ENCODE measurements at regions not wholly inside any gene's neighbourhood (a gene's known extent, or its start where the extent isn't known, plus 50 kb on each side); places are given as distances from the start of the nearest gene placed in this dataset.

GRCh38 chr2:64730551-64731262 is 77.0 kb upstream of the SERTAD2 start:
- H2BK5ac ChIP-seq (ENCODE audit: low read depth, low read length): no peak overlapping the region
- H2BK20ac ChIP-seq (ENCODE audit: low read length): no peak overlapping the region
- DNase-seq (ENCODE audit: low read depth in 1 of 2, low spot score in 2 of 2) (no peak), FAIRE-seq (no peak)
- no peak overlapping the region for H2BK12ac ChIP-seq (ENCODE audit: low read depth, low read length)
- H3K23me2 ChIP-seq (ENCODE audit: low read depth, low read length): no peaks in the 10 kb centered on the region
- H3K9ac ChIP-seq (replicated peaks in 1 of 4; ENCODE audit: extremely low read depth in 1 of 4, low read depth in 3 of 4, low read length in 3 of 4): no peak overlapping the region
- no peak overlapping the region for H3K56ac ChIP-seq (replicated peaks; ENCODE audit: insufficient read length, low read depth, low read length)
- 85% methylated on average over 9 of the region's 9 CpGs; no CpG with 5 or more reads in 1 of the 2 experiments for WGBS, 2 experiments (ENCODE audit: extremely low coverage in 1 of 2, insufficient coverage in 1 of 2, insufficient read length in 1 of 2, insufficient replicate concordance in 2 of 2, low coverage in 1 of 2, low lambda C conversion rate in 2 of 2, missing lambda C conversion rate in 1 of 2)
- H4K20me1 ChIP-seq (replicated peaks in 1 of 2; ENCODE audit: control insufficient read depth in 1 of 2, insufficient read depth in 2 of 2, low read length in 2 of 2): no peaks in the 10 kb centered on the region
- ChIA-PET POLR2A (ENCODE audit: partially characterized antibody) (no interaction called here), CTCF (ENCODE audit: partially characterized antibody) (interaction anchor here (1.1 kb wide), 1 partner anchor 9 kb away, joined by 3 read pairs; no protein-coding TSS in a partner anchor)
- H4K5ac ChIP-seq (ENCODE audit: insufficient read length, low read depth, low read length): no peak overlapping the region
- no peak overlapping the region for H3K18ac ChIP-seq (ENCODE audit: extremely low read depth, low read length)
- no peak overlapping the region for H4K8ac ChIP-seq (ENCODE audit: extremely low read depth, insufficient read depth, low read length)
- no peak overlapping the region for H2BK15ac ChIP-seq (ENCODE audit: low read length)
- H3K27ac ChIP-seq (ENCODE audit: low read depth, low read length): no peak overlapping the region
- no peaks in the 10 kb centered on the region for H3K79me2 ChIP-seq (ENCODE audit: control insufficient read depth in 1 of 2, insufficient read depth in 2 of 2, low read length in 2 of 2)
- no peak overlapping the region for H3K14ac ChIP-seq (ENCODE audit: insufficient read length)
- no peaks in the 10 kb centered on the region for H3K9me3 ChIP-seq (ENCODE audit: insufficient read depth in 2 of 2, low read depth in 1 of 2, low read length in 1 of 2)
- H3K36me3 ChIP-seq (ENCODE audit: control insufficient read depth in 2 of 4, insufficient read depth in 4 of 4, low read length in 3 of 4): no peaks in the 10 kb centered on the region; a peak in 1 of 8 replicates
- no peak overlapping the region for H2AK5ac ChIP-seq (ENCODE audit: low read depth, low read length)
- H3K4me1 ChIP-seq (replicated peaks in 1 of 4; ENCODE audit: control insufficient read depth in 3 of 4, insufficient read depth in 4 of 4, low read length in 3 of 4): peaks cover 0 to 8% (median 2%) of the 10 kb centered on the region in 4 experiments; a peak in 4 of 7 replicates
- H4K91ac ChIP-seq (replicated peaks; ENCODE audit: insufficient read length, low read length): no peak overlapping the region
- H3K27me3 ChIP-seq (replicated peaks in 1 of 4; ENCODE audit: control insufficient read depth in 3 of 4, extremely low read depth in 1 of 4, insufficient read depth in 3 of 4, low read length in 3 of 4): no peaks in the 10 kb centered on the region
- H3K4me2 ChIP-seq (ENCODE audit: insufficient read depth in 1 of 2, low read depth in 2 of 2, low read length in 2 of 2): no peak overlapping the region
- H2AFZ ChIP-seq (ENCODE audit: low read length): no peak overlapping the region; the same call in 1 of the 2 replicates
- no peak overlapping the region for H3K23ac ChIP-seq (ENCODE audit: insufficient read length)
- H3K4me3 ChIP-seq (ENCODE audit: extremely low read depth in 1 of 4, insufficient read depth in 2 of 4, low read depth in 3 of 4, low read length in 4 of 4): no peak overlapping the region
- H3K4ac ChIP-seq (replicated peaks; ENCODE audit: insufficient read length, low read depth, low read length): no peak overlapping the region
- H3K79me1 ChIP-seq (ENCODE audit: low read depth, low read length): no peaks in the 10 kb centered on the region
- H2BK120ac ChIP-seq (replicated peaks; ENCODE audit: low read depth, low read length): no peak overlapping the region
- TF ChIP-seq RNF2 (IDR thresholded peaks at IDR 0.05; ENCODE audit: borderline replicate concordance, low read depth, low read length, missing control alignments, poor library complexity, severe bottlenecking) (no peak), MAFK (IDR thresholded peaks at IDR 0.05; ENCODE audit: low read depth, low read length) (no peak), HDAC2 (IDR thresholded peaks at IDR 0.05; ENCODE audit: borderline replicate concordance in 1 of 2, low read depth in 2 of 2, low read length in 2 of 2) (no peak), JUN (IDR thresholded peaks at IDR 0.05; ENCODE audit: low read depth, low read length) (no peak), SIX5 (IDR thresholded peaks at IDR 0.05; ENCODE audit: low read depth, low read length) (no peak), KDM4A (IDR thresholded peaks at IDR 0.05; ENCODE audit: low read depth, low read length, severe bottlenecking) (no peak), SIRT6 (IDR thresholded peaks at IDR 0.05; ENCODE audit: low read length) (no peak), SIN3A (conservative IDR thresholded peaks at IDR 0.05 in 1 of 2, IDR thresholded peaks at IDR 0.05 in 1 of 2; ENCODE audit: low read depth in 1 of 2, low read length in 2 of 2) (no peak), NANOG (IDR thresholded peaks at IDR 0.05; ENCODE audit: insufficient read depth, low read depth, low read length, poor library complexity, severe bottlenecking) (no peak), CHD2 (IDR thresholded peaks at IDR 0.05; ENCODE audit: low read length) (no peak), TAF1 (IDR thresholded peaks at IDR 0.05; ENCODE audit: low read depth, low read length) (no peak), JUND (IDR thresholded peaks at IDR 0.05; ENCODE audit: low read length) (no peak), TEAD4 (IDR thresholded peaks at IDR 0.05; ENCODE audit: low read depth, low read length) (no peak)

All from H1 (cell line).